ENCODE measurements at regions not wholly inside any gene's neighbourhood (a gene's known extent, or its start where the extent isn't known, plus 50 kb on each side); places are given as distances from the start of the nearest gene placed in this dataset.

DNA sequence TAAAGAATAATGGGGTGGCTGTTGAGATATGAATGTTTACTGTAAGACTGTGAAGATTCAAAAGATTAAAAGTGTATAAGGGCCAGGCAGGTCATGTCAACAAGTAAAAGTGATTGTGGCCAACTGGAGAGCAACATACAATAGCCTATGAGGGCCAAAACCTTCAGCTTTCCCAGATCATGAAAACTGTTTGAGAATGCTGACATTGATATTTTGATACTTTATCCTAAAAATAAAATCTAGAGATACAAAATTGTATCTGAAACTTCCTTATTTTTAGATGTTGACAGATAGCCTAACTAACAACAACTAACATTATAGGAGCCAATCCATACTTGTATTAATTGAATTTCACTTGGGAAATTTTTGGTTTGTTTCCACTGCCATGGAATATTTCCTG, 70.3 kb upstream of the PAK5 start:
- no peaks in the 10 kb centered on the region for H3K9me3 ChIP-seq (ENCODE audit: control insufficient read depth in 5 of 5, low read length in 5 of 5)
- H3K4me1 ChIP-seq (ENCODE audit: control insufficient read depth in 5 of 5, insufficient read depth in 5 of 5, low read length in 5 of 5) = peaks cover 0 to 2% (median 0%) of the 10 kb centered on the region in 5 donors
- H3K4me3 ChIP-seq (ENCODE audit: low read depth in 1 of 5, low read length in 5 of 5) = no peak overlapping the region
- H3K27ac ChIP-seq (ENCODE audit: low read depth, low read length) = no peak overlapping the region
- H3K27me3 ChIP-seq (ENCODE audit: control insufficient read depth in 5 of 5, insufficient read depth in 4 of 5, low read length in 5 of 5) = peaks cover 0 to 8% (median 0%) of the 10 kb centered on the region in 5 donors
- H3K36me3 ChIP-seq (ENCODE audit: control insufficient read depth in 5 of 5, insufficient read depth in 5 of 5, low read length in 5 of 5) = no peaks in the 10 kb centered on the region
- no peak overlapping the region for H3K9ac ChIP-seq (ENCODE audit: low read length in 5 of 5)

- H3K27me3 ChIP-seq (ENCODE audit: control insufficient read depth in 5 of 5, insufficient read depth in 4 of 5, low read length in 5 of 5) = peaks cover 0 to 4% (median 0%) of the 10 kb centered on the region in 5 donors
- no peak overlapping the region for H3K4me3 ChIP-seq (ENCODE audit: low read depth in 1 of 5, low read length in 5 of 5)
- H3K4me1 ChIP-seq (ENCODE audit: control insufficient read depth in 5 of 5, insufficient read depth in 5 of 5, low read length in 5 of 5) = peaks cover 0 to 2% (median 0%) of the 10 kb centered on the region in 5 donors
- H3K36me3 ChIP-seq (ENCODE audit: control insufficient read depth in 5 of 5, insufficient read depth in 5 of 5, low read length in 5 of 5) = no peaks in the 10 kb centered on the region
- H3K9me3 ChIP-seq (ENCODE audit: control insufficient read depth in 5 of 5, low read length in 5 of 5) = no peaks in the 10 kb centered on the region
- H3K9ac ChIP-seq (ENCODE audit: low read length in 5 of 5) = no peak overlapping the region
- H3K27ac ChIP-seq (ENCODE audit: low read depth, low read length) = no peak overlapping the region
Observed at GRCh38 chr20:9903048-9903655, 64.3 kb upstream of the PAK5 start.

- Histone ChIP-seq H3K27ac (ENCODE audit: low read depth, low read length) (no peak overlapping the region), H3K27me3 (ENCODE audit: control insufficient read depth in 5 of 5, insufficient read depth in 4 of 5, low read length in 5 of 5) (peaks cover 0 to 3% (median 0%) of the 10 kb centered on the region in 5 donors), H3K4me3 (ENCODE audit: low read depth in 1 of 5, low read length in 5 of 5) (peak overlapping the region in 2 of 5 donors; percentile 36 to 37), H3K9me3 (ENCODE audit: control insufficient read depth in 5 of 5, low read length in 5 of 5) (no peaks in the 10 kb centered on the region), H3K4me1 (ENCODE audit: control insufficient read depth in 5 of 5, insufficient read depth in 5 of 5, low read length in 5 of 5) (no peaks in the 10 kb centered on the region), H3K9ac (ENCODE audit: low read length in 5 of 5) (no peak overlapping the region), H3K36me3 (ENCODE audit: control insufficient read depth in 5 of 5, insufficient read depth in 5 of 5, low read length in 5 of 5) (no peaks in the 10 kb centered on the region)
Observed at GRCh38 chr20:9889270-9889981, 50.5 kb upstream of the PAK5 start.
